ENCODE measurements at regions not wholly inside any gene's neighbourhood (a gene's known extent, or its start where the extent isn't known, plus 50 kb on each side); places are given as distances from the start of the nearest gene placed in this dataset. TPM values are rescaled to one million over a fixed set of nuclear protein-coding genes. Genes with fewer than 3 reads are reported as not detected.

- ChIA-PET CTCF (ENCODE audit: unreplicated experiment) (no interaction called here), POLR2A (no interaction called here)
- no peaks in the 10 kb centered on the region for H3K4me1 ChIP-seq (ENCODE audit: insufficient read depth, low read length, poor library complexity, severe bottlenecking)
- intact Hi-C loops (cut with micrococcal nuclease; ENCODE audit: unreplicated experiment): no loop called here
- no peak overlapping the region for H3K27ac ChIP-seq (ENCODE audit: low read depth, low read length, poor library complexity, severe bottlenecking)
- TF ChIP-seq CTCF (conservative IDR thresholded peaks at IDR 0.05; ENCODE audit: low read length) (no peak), EZH2phosphoT487 (IDR thresholded peaks at IDR 0.05; ENCODE audit: borderline replicate concordance, low read depth, low read length) (no peak)
- no peaks in the 10 kb centered on the region for H3K79me2 ChIP-seq (ENCODE audit: insufficient read depth, low read depth, low read length)
- no peak overlapping the region for H3K4me3 ChIP-seq (ENCODE audit: low read depth, low read length, poor library complexity, severe bottlenecking)
- H4K20me1 ChIP-seq (ENCODE audit: insufficient read depth, low read length): no peaks in the 10 kb centered on the region
- DNase-seq (ENCODE audit: low spot score): no peak
- H3K9me3 ChIP-seq (ENCODE audit: low read length): no peaks in the 10 kb centered on the region
- H3K4me2 ChIP-seq (ENCODE audit: low read length): no peak overlapping the region
- no peaks in the 10 kb centered on the region for H3K36me3 ChIP-seq (ENCODE audit: insufficient read depth, low read length)
- H3K9me2 ChIP-seq (ENCODE audit: insufficient read depth, low read length): no peaks in the 10 kb centered on the region
- no peak overlapping the region for H2AFZ ChIP-seq (ENCODE audit: low read length)
- BruUV-seq (replicated peaks): no TSS peak
Measured at GRCh38 chr4:97500423-97500822, 642.9 kb downstream of the STPG2 start.

DNA sequence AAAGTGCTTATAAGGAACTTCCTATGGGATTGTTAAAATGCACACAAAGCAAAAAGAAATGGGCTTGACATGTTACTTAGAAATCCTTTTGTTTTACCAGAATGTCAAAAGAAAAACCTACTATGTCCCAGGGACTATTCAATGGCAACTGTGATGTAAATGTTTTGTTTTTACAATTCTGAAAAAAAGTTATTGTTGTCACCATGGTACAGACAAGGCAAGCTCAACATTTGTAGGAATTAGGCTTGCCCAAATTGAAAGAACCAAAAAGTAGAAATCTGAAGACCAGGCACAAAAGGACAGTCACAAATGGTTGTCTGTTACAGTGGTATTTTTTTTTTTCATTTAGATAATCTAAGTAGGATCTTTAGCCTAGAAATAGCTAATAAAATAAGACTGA, 638.6 kb downstream of the STPG2 start:
- Histone ChIP-seq H3K27ac (ENCODE audit: low read depth, low read length, poor library complexity, severe bottlenecking) (no peak overlapping the region), H3K9me3 (ENCODE audit: low read length) (no peaks in the 10 kb centered on the region), H2AFZ (ENCODE audit: low read length) (no peak overlapping the region), H3K9me2 (ENCODE audit: insufficient read depth, low read length) (no peaks in the 10 kb centered on the region), H3K4me3 (ENCODE audit: low read depth, low read length, poor library complexity, severe bottlenecking) (no peak overlapping the region), H3K4me2 (ENCODE audit: low read length) (no peak overlapping the region), H3K36me3 (ENCODE audit: insufficient read depth, low read length) (no peaks in the 10 kb centered on the region), H4K20me1 (ENCODE audit: insufficient read depth, low read length) (no peaks in the 10 kb centered on the region), H3K4me1 (ENCODE audit: insufficient read depth, low read length, poor library complexity, severe bottlenecking) (no peaks in the 10 kb centered on the region), H3K79me2 (ENCODE audit: insufficient read depth, low read depth, low read length) (no peaks in the 10 kb centered on the region)
- no peak for TF ChIP-seq CTCF (conservative IDR thresholded peaks at IDR 0.05; ENCODE audit: low read length)
- POLR2A ChIA-PET: no interaction called here
- no TSS peak for BruUV-seq (replicated peaks)
- DNase-seq (ENCODE audit: low spot score): no peak
- intact Hi-C loops (cut with micrococcal nuclease; ENCODE audit: unreplicated experiment): no loop called here
- CTCF ChIA-PET (ENCODE audit: unreplicated experiment): no interaction called here

DNA sequence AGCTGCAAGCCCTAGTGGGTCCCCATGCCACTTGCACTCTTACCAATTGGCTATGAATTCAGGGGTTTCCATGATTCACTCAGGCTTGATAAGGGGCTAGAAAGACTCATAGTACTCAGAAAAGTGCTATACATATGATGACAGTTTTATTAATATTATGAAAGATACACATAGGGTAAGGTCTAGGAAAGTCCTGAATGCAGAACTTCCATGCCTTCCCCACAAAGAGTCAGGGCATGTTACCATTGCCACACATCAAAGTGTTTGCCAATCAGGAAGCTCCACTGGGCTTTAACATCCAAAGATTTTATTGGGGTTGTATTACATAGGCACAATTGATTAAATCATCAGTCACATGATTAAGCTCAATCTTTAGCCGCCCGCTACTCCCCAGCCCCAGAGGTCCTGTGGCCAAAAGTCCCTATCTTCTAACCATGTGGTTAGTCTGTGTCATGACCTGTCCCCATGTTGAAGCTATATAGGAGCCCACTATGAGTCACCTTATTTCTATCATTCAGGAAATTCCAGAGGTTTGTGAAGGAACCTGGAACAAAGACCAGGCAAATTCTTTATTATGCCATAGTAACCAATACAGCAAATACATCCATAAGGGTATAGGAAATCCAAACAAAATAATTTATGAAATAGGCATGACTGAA, 635.6 kb downstream of the STPG2 start:
- Histone ChIP-seq H3K27ac (ENCODE audit: low read depth, low read length, poor library complexity, severe bottlenecking) (no peak overlapping the region), H3K36me3 (ENCODE audit: insufficient read depth, low read length) (no peaks in the 10 kb centered on the region), H4K20me1 (ENCODE audit: insufficient read depth, low read length) (no peaks in the 10 kb centered on the region), H3K9me2 (ENCODE audit: insufficient read depth, low read length) (no peaks in the 10 kb centered on the region), H3K9me3 (ENCODE audit: low read length) (no peaks in the 10 kb centered on the region), H2AFZ (ENCODE audit: low read length) (no peak overlapping the region), H3K79me2 (ENCODE audit: insufficient read depth, low read depth, low read length) (no peaks in the 10 kb centered on the region), H3K4me1 (ENCODE audit: insufficient read depth, low read length, poor library complexity, severe bottlenecking) (no peaks in the 10 kb centered on the region), H3K4me3 (ENCODE audit: low read depth, low read length, poor library complexity, severe bottlenecking) (no peak overlapping the region), H3K4me2 (ENCODE audit: low read length) (no peak overlapping the region)
- no TSS peak for BruUV-seq (replicated peaks)
- no peak for DNase-seq (ENCODE audit: low spot score)
- CTCF ChIA-PET (ENCODE audit: unreplicated experiment): no interaction called here
- TF ChIP-seq CTCF (conservative IDR thresholded peaks at IDR 0.05; ENCODE audit: low read length): no peak
- TF ChIP-seq EZH2phosphoT487 (IDR thresholded peaks at IDR 0.05; ENCODE audit: borderline replicate concordance, low read depth, low read length): no peak
- POLR2A ChIA-PET: no interaction called here
- intact Hi-C loops (cut with micrococcal nuclease; ENCODE audit: unreplicated experiment): no loop called here

Small RNA genes lying in the stretch of these regions (small RNA-seq; reads per million reads assigned to genes)
- gene COX7A2P2 (not detected), gene RNU6-34P (0.26 reads per million)

Measured in OCI-LY7 (cell line).